Hepatocyte (in vitro differentiated cells): ENCODE measurements at regions not wholly inside any gene's neighbourhood (a gene's known extent, or its start where the extent isn't known, plus 50 kb on each side); places are given as distances from the start of the nearest gene placed in this dataset.

Source experiments
- EZH2 ChIP-seq: fragments of 200-600 bp; sonication (generic); IDR thresholded peaks from 2 replicates; pipeline ENCODE4 v1.6.1; 2016; ENCODE audit warnings: antibody characterized with exemption, mild to moderate bottlenecking, borderline replicate concordance
- EZH2phosphoT487 ChIP-seq: fragments of 200-600 bp; sonication (generic); IDR thresholded peaks from one replicate; pipeline ENCODE4 v1.6.1; 2018; ENCODE audit warnings: antibody characterized with exemption, mild to moderate bottlenecking, low read depth, moderate library complexity; ENCODE audit not compliant: unreplicated experiment, severe bottlenecking
- TF ChIP-seq, protein P1 (sequence below): fragments of 200-600 bp; sonication (generic); IDR thresholded peaks from 2 replicates; pipeline ENCODE4 v1.5.1; 2016; ENCODE audit warnings: antibody characterized with exemption, mild to moderate bottlenecking; ENCODE audit not compliant: poor library complexity

GRCh38 chr6:168374051-168374502, 54.5 kb upstream of the DACT2 start:
- TF ChIP-seq, protein P1, sequence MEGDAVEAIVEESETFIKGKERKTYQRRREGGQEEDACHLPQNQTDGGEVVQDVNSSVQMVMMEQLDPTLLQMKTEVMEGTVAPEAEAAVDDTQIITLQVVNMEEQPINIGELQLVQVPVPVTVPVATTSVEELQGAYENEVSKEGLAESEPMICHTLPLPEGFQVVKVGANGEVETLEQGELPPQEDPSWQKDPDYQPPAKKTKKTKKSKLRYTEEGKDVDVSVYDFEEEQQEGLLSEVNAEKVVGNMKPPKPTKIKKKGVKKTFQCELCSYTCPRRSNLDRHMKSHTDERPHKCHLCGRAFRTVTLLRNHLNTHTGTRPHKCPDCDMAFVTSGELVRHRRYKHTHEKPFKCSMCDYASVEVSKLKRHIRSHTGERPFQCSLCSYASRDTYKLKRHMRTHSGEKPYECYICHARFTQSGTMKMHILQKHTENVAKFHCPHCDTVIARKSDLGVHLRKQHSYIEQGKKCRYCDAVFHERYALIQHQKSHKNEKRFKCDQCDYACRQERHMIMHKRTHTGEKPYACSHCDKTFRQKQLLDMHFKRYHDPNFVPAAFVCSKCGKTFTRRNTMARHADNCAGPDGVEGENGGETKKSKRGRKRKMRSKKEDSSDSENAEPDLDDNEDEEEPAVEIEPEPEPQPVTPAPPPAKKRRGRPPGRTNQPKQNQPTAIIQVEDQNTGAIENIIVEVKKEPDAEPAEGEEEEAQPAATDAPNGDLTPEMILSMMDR = no peak
- TF ChIP-seq EZH2 (no peak), EZH2phosphoT487 (no peak)
